NCI-H2196 treated with DMSO at 0.1 percent for 48 hours (cell line): ENCODE measurements at regions not wholly inside any gene's neighbourhood (a gene's known extent, or its start where the extent isn't known, plus 50 kb on each side); places are given as distances from the start of the nearest gene placed in this dataset.

Experiments
- DNase-seq: peaks from one replicate; lab custom pipeline; 2025; ENCODE audit not compliant: unreplicated experiment; lab: John Stamatoyannopoulos, UW

DNA sequence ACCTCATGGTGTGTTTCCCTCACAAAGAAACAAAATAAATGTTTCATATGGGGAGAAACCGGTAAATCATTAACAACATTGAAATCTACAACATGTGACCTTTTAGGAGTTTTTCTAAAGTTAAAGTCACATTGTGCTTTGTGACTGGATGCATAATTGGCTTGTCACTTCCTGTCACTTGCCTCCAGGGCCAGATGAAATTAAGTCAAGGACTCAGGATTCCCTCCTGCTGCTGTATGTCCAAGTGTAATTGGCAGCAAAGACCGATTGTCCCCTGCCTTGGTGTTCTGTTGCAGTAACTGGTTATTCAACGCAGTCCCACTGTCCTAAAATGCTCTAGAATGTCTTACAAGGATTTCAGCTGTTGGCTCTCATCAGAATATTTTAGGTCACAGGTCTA is 448.2 kb downstream of the LIG4 start:
- no peak for DNase-seq

DNA sequence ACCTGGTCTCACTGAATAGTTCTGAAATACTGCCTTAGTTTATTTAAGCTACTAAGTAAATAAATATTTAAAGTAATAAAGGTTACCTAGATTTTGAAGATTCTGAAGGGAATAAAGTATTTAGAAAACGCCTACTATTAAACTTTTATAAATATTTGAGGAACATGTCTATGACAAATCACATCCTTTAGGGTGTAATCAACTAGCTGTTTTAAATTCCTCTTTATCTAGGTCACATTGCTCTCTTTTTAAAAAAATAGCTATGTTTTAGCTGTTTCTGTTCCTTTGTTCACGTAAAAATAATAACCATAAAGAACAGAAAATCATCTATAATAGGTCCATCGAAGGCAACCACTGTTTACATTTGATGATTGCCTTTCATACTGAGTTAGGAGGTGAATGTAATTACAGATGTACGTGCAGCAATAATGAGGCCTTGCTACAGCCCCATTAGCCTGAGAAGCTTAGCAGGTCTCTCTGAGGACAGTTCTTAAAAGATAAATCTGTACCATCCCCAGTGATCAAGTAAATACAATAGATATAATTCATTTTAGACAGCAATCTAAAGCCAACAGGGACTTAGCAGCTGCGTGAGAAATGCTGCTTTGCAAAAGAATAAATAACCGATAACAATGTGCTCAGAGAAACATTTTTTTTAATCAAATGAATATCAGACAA is 449.5 kb downstream of the LIG4 start:
- no peak for DNase-seq

DNA sequence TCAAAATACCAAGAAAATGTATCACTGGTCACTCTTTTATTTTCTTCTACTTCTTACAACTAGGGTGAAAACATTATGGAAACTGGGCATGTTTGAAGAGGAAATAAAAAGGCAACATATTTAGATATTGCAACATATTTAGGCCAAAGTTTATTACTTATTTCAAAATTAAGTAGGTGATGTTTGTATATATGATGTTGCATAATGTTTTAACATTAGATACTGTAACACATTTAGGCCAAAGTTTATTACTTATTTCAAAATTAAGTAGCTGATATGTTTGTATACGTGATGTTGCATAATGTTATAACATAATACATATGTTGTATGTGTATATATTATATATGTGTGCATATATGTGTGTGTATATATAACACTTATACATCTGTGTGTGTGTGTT is 451.3 kb downstream of the LIG4 start:
- DNase-seq = no peak

DNA sequence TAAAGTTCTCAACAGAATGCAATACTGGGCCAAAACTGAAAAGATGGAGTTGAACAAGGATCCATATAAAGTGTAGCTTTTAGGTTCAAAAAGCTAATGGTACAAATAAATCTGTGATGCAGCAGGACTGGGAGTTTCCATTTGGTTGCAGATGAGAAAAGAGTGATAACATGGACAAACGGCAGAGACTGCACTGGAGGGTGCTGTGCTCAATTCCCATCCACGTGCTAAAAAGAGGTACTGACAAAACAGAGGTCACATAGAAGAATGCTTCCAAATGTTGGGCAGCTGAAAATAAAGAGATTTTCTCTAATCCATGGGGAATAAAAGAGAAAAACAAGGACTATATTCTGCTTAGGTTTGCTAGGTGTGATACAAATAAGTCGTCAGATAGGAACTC is 461.6 kb downstream of the LIG4 start:
- no peak for DNase-seq

DNA sequence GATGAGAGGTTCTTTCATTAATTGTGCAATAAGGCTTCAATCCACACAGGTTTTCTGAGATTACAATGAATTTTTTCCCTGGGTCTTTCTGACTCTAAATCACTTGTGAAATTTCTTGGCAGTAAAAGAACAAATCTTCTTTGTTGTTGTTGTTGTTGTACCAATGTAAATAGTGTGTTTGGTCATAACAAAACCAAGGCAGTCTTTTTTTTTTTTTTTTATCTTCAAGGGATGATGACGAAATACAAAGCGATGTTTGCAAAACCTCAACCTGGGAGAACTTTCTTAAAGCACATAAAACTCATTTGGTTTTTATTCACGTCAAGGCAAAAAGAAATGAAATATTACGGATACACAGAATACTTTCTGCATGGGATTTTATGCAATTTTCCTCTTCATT is 462.0 kb downstream of the LIG4 start:
- no peak for DNase-seq

DNA sequence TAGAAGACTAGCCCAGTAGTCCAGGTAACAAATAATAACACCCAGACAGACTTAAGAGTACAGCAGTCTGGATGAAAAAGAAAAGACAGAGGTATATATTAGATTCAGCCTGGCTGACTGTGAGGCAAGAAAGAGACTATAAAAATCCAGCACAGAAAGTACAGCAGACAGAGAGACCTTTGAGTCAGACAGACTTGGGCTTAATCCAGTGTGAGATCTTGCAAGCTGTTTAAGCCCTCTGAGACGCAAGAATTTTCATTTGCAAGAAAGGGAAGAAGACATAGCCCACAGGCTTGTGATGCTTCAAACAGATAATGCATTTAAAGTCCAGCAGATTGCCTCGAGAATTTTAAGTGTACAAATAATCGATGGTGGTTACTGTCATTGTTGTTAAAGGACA is 471.4 kb downstream of the LIG4 start:
- DNase-seq = no peak

DNA sequence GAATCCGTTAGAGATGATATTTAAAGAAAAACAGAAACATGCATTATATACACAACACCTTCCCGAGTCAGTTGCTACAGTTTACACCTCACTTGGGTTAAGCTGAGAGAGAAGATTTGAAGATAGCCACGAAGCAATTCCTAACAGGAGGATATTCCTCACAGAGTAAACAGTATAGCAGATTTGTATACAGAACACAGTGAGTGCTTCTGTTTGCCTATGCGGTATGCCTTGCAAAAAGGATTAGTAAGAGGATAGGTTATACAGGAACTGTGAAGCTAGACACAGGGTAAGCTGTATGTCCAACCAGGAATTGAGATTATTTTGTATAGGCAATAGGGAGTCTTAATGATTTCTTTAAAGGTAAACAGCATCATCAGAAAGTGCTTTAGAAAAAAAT is 471.8 kb downstream of the LIG4 start:
- DNase-seq = no peak

DNA sequence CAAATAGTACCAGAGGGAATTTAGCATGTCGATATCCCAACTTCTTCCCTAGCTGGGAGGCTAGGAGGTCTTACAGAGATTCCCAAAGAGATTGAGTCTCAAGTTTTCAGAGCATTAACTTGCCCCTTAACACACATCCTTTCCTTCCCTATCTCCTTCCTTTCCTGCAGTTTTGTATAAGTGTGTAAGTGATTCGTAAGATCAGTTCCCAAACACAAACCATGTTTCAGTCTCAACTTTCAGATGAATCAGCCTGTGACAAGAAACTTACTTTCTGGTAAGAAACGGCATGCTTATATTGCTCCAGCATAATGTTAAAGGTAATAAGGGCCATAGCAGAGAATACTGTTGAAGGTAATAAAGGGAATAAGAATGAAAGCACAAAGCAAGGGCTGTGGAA is 472.2 kb downstream of the LIG4 start:
- no peak for DNase-seq

DNA sequence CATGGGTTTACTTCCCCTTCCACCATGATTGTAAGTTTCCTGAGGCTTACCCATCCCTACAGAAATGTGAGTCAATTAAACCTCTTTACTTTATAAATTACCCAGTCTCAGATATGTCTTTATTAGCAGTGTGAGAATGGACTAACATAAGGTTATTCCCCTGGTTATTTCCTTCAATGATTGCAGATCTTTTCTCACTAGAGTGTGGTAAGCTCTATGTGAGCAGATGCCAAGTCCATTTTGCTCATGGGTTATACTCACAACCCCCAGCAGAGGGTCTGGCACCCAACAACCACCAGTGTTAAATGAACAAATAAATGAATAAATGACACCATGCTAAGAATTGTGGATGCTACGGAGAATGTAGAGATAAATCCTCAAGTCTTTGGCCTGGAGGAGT is 472.8 kb downstream of the LIG4 start:
- no peak for DNase-seq

DNA sequence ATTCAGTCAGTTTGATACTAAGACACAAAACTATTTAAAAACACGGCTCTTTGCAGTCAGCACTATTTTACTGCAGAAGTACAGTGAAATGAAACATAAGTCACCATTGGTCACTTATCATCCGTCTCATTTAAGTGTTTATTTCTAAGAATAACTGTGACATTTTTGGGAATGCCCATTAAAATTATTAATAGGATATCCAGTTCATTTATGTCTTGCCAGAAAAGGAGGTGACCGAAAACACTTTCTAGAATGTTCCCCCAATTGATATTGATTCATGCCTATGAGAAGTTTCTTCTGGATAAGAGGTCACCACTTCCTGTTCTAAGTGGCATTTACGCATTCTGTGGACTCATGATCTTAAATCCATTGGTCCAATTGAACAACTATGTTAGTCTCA is 477.3 kb downstream of the LIG4 start:
- no peak for DNase-seq

DNA sequence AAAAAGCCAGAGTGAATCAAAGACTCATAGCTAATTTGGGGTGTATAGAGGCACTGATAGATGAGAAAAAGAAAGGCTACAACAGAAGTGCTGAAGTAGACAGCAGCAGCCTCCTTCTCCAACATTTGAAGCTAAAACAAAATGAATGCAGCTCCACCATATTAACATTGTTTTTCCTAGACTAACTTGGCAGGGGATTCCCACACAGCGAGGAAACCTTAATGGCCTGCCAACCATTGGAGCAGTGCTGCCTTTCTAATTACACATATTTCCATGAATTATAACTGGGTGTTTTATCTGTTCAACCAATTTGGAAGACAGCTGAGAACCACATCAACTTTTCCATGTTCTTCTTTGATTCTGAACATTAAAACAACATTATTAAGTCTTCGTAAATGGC is 478.6 kb downstream of the LIG4 start:
- DNase-seq = no peak

DNA sequence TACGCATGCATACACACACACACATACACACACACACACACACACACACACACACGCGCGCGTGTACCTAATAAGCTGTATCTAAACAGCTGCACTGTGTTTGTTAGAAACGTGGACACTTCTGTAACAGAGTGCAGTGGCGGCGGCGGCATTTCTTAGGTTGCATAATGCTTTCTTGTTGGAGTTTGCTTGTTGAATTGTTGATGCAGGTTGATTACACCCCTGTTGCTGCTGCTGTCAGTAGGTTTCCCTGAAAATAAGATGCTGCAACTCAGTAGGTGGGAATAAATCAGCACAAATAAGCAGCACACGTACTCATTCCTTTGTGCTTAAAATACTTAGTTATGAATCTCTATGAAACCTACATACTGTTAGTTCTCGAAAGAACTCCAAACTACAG is 479.2 kb downstream of the LIG4 start:
- DNase-seq = no peak

DNA sequence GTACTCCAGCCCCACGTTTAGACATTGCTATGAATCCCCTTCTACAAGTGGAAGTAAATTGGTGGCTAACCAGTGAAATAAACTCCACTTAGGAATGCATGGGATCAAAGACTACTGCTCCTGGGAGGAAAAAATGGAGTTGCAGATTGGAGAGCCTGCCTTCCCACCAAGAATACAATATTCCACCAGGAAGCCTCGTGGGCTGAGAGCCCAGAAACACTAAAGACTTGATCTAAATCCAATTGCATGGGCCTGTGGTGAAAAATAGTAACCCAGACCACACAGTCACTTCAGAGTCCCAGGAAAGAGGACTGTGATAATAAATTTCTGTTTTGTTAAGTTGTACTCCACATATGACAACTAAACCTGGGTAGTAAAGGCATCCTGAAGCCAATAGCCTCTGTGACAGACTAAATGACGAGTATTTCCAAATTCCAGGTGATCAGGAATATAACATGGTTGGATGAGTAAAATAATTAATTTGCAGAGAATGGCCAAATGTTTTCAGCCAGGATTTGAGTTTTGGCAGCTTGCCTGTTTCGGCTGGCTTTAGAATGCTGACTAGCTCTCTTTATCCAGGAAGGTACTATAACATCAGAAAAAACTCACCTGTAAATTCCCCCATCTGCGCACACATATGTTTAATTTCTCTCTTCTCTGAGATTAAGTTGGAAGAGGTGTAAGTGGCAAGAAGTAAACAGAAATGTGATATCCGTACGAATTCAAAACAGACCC is 480.3 kb downstream of the LIG4 start:
- DNase-seq = no peak

DNA sequence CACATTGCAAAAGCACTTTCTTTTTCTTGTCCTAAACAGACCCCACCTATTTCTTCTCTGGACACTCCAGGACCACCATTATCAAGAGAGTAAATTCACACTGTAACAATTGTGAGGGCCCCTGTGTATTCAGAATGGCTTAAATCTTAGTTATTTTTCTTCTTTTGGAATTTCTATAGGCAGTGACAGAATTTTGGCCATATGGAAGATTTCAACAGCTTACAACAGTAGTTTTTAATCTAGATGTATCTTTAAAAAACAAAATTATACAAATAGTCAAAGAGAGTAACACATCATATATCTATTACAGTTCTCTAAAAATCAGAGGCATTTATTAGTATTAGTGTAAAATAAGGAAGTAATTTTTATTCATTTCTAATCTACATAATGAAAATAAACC is 482.1 kb downstream of the LIG4 start:
- no peak for DNase-seq

DNA sequence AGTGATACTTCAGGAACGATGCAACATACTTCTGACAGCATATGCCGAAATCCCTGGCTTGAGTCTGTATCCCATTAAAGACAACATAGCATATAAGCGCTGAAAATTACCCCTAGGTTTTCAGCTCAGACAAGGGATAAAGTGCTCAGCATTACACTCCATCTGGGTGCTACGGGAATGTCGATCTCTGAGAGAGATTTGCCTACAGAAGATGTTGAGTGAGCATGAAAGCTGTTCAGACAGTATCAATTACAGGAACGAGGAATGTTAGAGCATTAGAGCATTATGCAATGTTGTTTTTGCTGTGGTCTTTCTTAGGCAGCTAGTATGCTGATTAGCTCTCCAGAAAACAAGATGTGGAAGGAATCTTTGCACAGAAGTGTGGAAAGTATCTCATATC is 484.5 kb downstream of the LIG4 start:
- DNase-seq = no peak

DNA sequence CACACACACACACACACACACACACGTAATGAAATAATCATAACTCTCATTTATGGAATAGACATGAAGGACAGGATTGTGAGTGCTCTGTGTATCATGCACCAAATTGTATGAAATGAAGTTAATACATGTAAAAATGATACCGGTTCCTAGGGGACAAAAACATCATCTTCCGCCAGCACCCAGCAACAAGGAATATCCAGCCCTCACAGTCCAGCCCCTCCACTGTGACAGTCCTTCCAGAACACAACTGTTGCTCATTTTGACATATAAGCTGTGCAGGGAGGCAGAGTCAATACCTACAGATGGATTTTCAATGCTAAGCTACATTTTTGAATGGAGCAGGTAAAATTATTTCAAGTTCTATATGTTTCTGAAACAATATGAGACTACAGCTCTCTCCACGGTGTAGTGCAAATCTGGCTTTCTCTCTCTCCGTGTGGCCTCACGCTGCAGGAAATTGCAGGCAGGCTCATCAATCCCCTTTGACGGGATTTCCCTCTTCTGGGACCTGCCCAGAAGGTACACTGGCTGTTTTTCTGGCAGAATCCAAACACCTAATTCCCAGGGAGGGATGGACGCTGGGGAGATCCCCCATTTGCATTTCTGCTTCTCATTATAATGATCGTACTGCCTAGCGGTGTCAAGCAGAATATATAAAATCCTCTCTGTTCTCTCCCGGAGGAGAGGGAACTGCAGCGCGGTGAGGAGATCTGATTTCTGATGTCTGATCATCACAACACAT is 494.0 kb downstream of the LIG4 start:
- DNase-seq = no peak

DNA sequence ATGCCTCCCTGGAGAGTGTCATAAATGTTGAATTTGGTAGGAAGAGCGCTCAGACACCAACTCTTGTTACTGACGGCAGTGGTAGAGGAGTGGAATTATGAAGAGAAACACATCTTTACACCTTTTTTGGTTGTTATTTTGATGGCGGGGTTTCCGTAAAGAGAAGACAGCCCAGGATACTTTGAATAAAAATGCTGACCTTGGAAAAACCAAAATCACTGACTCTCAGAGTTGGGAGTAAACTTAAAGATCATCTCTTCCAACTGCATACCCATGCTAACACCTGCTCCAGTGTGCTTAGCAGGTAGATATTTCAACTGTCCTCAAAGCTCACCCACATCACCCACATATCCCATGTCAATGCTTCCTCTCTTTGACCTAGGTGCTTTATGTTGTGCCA is 498.6 kb downstream of the LIG4 start:
- DNase-seq = no peak

DNA sequence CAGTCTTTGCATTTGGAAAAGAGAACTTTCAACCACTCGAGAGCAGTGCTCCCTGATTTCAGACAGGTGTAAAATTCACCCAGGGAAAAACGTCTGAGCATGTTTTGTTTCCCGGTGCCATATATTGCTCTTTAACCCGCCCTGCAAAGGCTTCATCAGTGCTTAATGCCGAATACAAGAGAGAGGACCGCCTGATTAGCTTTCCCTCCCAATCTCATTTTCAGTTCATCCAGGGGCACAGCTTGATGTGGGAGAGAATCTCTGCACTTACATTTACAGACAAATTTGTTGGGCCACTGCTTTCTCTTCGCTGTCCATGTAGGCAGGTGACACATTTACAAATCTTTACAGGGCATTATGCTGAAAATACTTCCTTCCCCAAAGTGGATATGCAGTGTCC is 499.1 kb downstream of the LIG4 start:
- no peak for DNase-seq

DNA sequence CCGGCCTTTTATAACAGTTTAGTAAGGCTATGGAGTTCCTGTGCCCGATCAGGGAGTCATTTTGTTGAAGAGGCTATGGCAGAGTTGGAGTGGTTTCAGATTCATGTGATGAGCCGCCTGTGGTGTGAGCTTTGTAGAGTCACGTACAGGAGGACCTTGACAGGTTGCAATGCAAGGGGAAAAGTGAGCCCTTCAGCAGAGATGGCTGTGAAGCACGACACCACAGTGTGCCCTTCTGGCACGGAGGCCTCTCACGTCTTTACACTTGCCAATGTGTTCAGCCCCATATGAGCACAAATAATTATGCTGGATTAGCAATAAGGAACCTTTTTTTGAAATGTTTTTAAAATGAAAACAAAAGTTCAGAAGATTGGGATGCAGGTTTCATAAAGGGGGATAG is 499.8 kb downstream of the LIG4 start:
- no peak for DNase-seq

DNA sequence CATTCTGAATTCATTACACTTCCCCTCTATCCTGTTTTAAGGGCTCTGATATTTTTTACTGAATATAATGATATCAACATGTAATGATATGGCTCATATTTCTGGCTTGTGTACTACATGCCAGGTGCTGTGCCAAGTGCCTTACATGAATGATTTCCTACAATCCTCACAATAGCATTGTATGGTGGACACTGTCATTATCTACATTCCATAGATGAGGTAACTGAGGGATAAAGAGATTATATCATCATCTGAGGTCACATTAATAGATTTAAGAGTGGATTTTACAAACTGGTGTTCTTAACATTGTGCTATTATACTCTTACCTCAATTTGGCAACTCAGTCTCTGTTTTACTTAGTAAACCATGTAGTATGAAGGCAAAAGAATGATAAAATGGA is 502.0 kb downstream of the LIG4 start:
- DNase-seq = no peak

DNA sequence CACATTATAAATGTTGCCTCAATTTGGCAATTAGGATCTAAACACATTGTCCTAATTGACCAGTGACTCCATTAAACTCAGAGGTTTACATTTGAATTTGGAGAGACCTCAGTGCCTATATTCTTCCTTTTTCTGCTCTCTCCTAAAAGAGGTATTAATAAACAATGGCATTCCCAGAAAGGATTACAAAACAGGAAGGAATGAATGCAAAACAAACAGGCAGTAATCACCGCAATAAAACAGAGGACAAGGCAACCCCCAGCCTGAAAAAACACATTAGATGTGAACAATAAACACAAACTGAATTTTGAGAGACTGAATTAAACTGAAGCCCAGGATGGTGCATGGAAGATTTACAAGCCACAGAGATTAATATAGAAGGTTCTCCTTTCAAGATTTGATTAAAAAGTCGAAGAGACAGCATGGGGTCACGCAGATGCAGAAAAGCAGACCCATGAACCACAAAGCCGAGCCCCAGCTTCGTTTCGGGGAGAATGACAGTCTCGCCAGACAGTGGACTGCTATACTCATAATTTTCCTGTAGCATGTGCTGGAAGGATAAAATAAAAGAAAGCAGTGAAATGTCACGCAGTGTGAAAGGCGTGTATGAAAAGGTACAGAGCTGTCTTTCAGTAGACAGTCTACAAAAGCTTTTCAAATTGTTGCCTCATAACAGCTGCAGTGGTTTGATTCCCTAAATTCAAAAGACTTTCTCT is 503.0 kb downstream of the LIG4 start:
- no peak for DNase-seq

DNA sequence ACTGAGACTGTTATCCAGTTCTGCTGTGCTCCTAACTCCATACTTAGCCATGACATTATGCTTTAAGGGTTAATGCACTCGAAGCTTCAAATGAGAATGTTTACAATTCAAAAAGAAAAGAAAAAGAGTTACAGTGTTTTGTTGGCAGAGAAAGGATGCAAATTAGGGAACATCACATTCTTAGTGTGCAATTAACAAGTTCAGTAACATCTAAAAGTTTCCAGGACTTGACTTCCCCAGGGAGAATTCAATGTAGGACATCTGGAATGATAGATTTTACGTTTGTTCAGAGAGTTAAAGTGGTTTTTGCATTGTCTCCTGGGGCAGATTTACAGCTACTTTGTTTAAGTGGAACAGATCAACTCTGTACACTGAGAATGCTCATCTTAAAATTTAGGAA is 525.2 kb downstream of the LIG4 start:
- no peak for DNase-seq
